A673 (cell line): ENCODE measurements at regions not wholly inside any gene's neighbourhood (a gene's known extent, or its start where the extent isn't known, plus 50 kb on each side); places are given as distances from the start of the nearest gene placed in this dataset.

Source experiments
- CTCF ChIP-seq: fragments of 300-800, 200-600 bp; sonication (generic); conservative IDR thresholded peaks from 2 replicates; pipeline ENCODE4 v1.5.1; 2017; ENCODE audit warnings: low read depth, mild to moderate bottlenecking, antibody characterized with exemption, low read length, moderate library complexity, mixed read lengths
- EZH2 ChIP-seq: fragments of 200-600 bp; sonication (generic); IDR thresholded peaks from 2 replicates; pipeline ENCODE4 v1.6.1; 2017; ENCODE audit warnings: borderline replicate concordance, low read depth, mild to moderate bottlenecking, mixed read lengths, antibody characterized with exemption, low read length; ENCODE audit not compliant: poor library complexity, severe bottlenecking

GRCh38 chr2:23207871-23208270 is 177.1 kb upstream of the KLHL29 start:
- no peak for TF ChIP-seq CTCF
- TF ChIP-seq EZH2 = no peak
